ENCODE measurements at regions not wholly inside any gene's neighbourhood (a gene's known extent, or its start where the extent isn't known, plus 50 kb on each side); places are given as distances from the start of the nearest gene placed in this dataset.

DNA sequence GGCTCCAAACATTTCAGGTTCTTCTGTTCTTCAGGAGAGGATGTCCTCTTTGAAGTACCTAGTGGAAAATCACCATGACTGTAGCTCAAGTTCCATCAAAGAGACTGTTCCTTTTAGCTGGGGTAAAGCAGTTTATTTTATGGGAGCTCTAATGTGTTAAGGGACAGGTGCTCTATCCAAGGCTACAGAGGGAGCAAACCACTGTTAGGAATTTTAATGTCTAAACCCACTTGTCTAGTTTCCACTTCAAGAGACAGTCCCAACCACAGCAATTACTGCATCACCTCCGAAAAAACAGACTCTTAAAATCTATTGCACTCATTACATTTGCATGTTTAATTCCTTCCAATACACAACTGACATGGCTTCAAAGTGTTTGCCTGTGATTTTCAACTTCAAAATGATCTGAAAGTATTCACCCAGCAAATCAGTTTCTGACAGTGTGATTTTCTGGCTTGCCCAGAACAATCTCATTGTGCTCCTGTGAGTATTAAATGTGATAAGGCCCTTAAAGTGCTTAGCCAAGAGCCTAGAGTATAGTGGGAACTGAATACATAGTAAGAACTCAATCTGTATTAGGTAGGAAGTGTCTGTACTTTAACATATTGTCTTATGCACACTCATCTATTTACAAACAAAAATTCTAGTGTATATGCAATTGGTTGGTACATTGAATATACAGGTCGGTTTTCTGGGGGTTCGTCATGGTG lies 266.5 kb upstream of the CCDC54 start:
- DNase-seq (ENCODE audit: insufficient read length, low spot score) (no peak), FAIRE-seq (no peak)
- no peak for TF ChIP-seq POLR2A (IDR thresholded peaks at IDR 0.05; ENCODE audit: low read depth, low read length)

- no peak for DNase-seq (ENCODE audit: insufficient read length, low spot score)
- TF ChIP-seq POLR2A (IDR thresholded peaks at IDR 0.05; ENCODE audit: low read depth, low read length), result no peak
- no peak for FAIRE-seq
These were observed 265.4 kb upstream of the CCDC54 start for GRCh38 chr3:107111872-107112271.

DNA sequence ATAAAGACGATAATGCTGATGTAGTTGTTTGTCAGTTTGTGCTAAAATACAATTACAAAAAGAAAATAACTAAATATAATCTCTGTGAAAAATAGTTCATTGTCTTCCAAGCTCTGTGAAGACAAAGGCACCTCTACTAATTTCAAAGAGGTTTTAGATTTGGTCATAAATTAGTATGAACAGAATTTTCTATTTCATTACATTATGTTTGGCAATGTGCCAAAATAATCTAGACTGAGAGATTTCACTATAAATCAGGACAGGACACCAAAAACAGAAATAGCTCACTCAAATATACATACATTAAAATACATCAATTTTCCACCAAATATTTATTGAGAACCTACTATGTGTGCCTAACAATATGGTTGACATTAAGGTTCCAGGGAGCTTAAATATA lies 264.9 kb upstream of the CCDC54 start:
- no peak for FAIRE-seq
- no peak for TF ChIP-seq POLR2A (IDR thresholded peaks at IDR 0.05; ENCODE audit: low read depth, low read length)

DNA sequence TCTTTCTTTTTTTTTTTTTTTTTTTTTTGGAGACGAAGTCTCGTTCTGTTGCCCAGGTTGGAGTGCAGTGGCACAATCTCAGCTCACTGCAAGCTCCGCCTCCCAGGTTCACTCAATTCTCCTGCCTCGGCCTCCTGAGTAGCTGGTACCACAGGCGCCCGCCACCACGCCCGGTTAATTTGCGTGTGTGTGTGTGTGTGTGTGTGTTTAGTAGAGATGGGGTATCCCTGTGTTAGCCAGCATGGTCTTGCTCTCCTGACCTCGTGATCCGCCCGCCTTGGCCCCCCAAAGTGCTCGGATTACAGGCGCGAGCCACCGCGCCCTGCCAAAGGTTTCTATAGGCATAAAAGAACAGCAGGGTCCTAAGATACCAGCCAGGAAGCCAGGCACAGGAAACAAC lies 261.0 kb upstream of the CCDC54 start:
- no peak for FAIRE-seq
- no peak for DNase-seq (ENCODE audit: insufficient read length, low spot score)
- TF ChIP-seq POLR2A (IDR thresholded peaks at IDR 0.05; ENCODE audit: low read depth, low read length), result no peak

More for the DNA sequence above, 264.9 kb upstream of the CCDC54 start:
- DNase-seq (ENCODE audit: insufficient read length, low spot score), result no peak

GRCh38 chr3:107117156-107117555 lies 260.1 kb upstream of the CCDC54 start:
- DNase-seq (ENCODE audit: insufficient read length, low spot score), result no peak
- no peak for TF ChIP-seq POLR2A (IDR thresholded peaks at IDR 0.05; ENCODE audit: low read depth, low read length)
- no peak for FAIRE-seq

DNA sequence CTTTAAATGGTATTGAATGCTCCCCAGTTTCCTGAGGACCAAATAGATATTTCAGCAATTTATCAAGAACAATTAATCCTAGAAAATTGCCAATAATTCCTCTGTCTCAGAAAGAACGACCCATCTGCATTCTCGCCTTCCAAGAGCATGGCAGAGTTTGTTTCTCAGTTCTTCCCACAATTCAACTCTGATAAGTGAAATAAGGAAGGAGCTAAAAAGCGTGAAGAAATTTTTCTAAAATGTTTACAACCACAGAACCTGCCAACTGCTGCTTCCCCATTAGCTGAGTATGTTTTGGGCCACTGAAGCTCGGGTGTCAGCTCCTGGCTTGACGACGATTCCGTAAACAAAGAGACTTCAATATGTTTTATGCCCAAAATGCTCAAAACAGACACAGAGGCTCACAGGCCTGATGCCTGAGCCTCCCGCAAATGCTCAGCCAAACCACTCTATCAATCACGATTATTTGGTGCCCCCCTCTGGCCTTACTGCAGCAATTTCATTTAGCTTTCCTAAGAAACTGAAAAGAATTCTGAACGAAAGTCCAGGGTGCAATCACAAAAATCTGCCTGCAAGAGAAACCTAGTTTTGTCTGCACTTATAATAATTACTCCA lies 259.2 kb upstream of the CCDC54 start:
- FAIRE-seq, result peak; percentile 97
- no peak for TF ChIP-seq POLR2A (IDR thresholded peaks at IDR 0.05; ENCODE audit: low read depth, low read length)

DNA sequence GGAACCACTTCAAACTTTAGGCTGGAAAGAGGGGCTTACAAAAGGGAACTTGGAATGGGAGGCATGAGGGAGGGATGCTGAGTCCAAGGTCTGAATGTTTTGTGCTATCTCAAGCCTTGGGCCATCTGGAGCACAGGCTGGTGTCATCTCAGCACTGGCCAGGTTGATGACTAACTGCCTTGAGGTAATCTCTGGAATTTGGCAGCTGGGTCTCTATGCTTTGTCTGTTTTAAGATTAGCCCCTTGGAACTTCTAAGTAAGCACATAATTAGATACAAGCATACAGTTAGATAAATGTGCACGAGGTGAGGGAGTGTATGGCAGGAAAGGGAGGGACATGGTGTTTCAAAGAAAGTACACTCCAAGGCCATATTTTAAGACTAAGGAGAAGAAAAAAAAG lies 252.4 kb upstream of the CCDC54 start:
- FAIRE-seq, result peak; percentile 88
- TF ChIP-seq POLR2A (IDR thresholded peaks at IDR 0.05; ENCODE audit: low read depth, low read length), result no peak
- DNase-seq (ENCODE audit: insufficient read length, low spot score), result no peak

More for the DNA sequence above, 259.2 kb upstream of the CCDC54 start:
- DNase-seq (ENCODE audit: insufficient read length, low spot score), result peak; percentile 40

DNA sequence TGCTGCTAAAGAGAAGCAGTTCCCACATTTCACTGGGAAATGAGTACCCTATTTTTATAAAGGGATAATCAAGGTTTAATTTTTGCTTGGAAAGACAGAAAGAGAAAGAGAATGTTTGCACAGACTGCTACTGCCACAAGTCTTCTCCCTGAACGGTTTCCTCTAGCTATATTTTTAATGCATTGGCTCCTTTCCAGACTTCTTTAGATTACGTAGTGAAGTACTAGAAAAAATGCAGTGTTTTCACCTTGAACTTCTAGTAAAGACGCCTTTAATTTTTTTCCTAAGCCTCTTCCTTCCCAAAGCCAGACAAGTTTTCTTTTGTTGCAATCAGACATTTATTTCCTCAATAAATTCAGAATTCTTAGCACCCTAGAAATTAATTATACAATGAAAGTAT lies 248.3 kb upstream of the CCDC54 start:
- FAIRE-seq, result no peak

GRCh38 chr3:107130089-107130700 lies 247.0 kb upstream of the CCDC54 start:
- no peak for TF ChIP-seq POLR2A (IDR thresholded peaks at IDR 0.05; ENCODE audit: low read depth, low read length)
- DNase-seq (ENCODE audit: insufficient read length, low spot score) (no peak), FAIRE-seq (no peak)

More for the DNA sequence above, 248.3 kb upstream of the CCDC54 start:
- no peak for TF ChIP-seq POLR2A (IDR thresholded peaks at IDR 0.05; ENCODE audit: low read depth, low read length)
- DNase-seq (ENCODE audit: insufficient read length, low spot score), result no peak

- FAIRE-seq (no peak), DNase-seq (ENCODE audit: insufficient read length, low spot score) (no peak)
- TF ChIP-seq POLR2A (IDR thresholded peaks at IDR 0.05; ENCODE audit: low read depth, low read length), result no peak
These were observed 244.6 kb upstream of the CCDC54 start for GRCh38 chr3:107132674-107133073.

DNA sequence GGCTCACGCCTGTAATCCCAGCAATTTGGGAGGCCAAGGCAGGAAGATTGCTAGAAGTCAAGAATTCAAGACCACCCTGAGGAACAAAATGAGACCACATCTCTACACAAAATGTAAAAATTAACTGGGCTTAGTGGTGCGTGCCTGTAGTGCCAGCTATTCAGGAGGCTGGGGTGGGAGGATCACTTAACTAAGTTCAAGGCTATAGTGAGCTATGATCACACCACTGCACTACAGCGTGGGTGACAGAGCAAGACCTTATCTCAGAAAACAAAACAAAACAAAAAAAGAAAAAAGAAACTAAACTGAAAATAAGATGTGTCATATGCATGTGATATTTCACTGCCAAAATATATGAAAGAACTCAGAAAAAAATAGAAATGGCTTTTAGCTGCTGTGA lies 243.3 kb upstream of the CCDC54 start:
- DNase-seq (ENCODE audit: insufficient read length, low spot score) (no peak), FAIRE-seq (no peak)
- no peak for TF ChIP-seq POLR2A (IDR thresholded peaks at IDR 0.05; ENCODE audit: low read depth, low read length)

- no peak for FAIRE-seq
- DNase-seq (ENCODE audit: insufficient read length, low spot score), result no peak
- no peak for TF ChIP-seq POLR2A (IDR thresholded peaks at IDR 0.05; ENCODE audit: low read depth, low read length)
These were observed 235.1 kb upstream of the CCDC54 start for GRCh38 chr3:107142171-107142570.

DNA sequence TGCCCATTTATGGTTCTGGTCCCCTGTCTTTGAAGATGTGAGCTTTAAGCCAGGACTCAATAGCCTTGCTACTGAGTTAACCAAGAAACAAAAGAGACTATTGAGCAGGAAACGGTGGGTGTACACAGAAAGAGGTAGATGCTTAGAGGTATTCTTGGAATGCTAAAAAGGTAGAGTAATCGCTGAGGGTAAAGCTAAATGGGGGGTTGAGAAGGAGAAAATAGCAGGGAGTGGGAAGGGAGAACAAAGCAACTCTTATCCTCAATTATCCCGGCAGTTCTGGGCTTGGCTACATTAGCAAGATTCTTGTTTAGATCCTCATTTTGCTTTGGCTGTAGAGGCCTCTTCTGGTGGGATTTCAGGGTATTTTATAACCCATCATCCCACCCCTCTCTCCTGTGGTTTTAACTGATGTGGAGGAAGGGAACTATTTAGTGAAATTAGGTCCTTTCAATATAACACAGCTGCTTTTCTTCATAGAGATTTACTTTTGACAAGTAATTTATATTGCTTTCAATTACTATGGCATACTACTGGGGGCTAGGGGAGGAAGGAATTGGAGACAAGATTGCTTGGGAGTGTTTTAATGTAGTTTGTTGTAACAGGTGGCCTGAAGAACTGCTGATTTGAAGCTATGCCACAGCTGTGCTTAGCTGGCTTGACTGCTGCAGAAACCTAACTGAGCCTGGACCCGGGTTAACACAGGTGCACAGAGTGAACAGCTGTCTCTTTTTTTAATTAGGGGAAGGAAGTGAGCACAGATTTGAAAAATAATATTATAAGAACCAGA lies 234.3 kb upstream of the CCDC54 start:
- TF ChIP-seq POLR2A (IDR thresholded peaks at IDR 0.05; ENCODE audit: low read depth, low read length), result no peak
- DNase-seq (ENCODE audit: insufficient read length, low spot score) (no peak), FAIRE-seq (no peak)

DNA sequence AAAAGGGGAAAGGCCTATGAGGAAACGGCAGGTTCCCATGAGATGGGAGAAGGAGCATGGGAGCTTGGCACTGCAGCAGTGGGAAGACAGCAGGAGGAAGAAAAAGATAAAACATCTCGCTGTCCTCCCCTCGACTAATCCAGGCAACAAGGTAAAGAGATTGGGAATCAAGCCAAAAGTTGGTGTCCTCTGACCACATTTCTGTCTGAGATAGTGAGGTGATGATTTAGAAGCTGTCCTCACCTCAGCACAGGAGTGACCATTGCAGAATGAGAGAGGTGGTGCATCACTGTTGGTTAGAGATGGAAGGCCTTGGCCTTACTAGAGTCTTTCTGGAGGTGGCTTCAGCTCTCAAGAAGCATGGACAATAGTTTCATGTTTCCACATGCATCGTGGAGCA lies 226.6 kb upstream of the CCDC54 start:
- no peak for TF ChIP-seq POLR2A (IDR thresholded peaks at IDR 0.05; ENCODE audit: low read depth, low read length)
- DNase-seq (ENCODE audit: insufficient read length, low spot score), result no peak
- FAIRE-seq, result no peak
